Tibial artery (tissue), 4 donors: ENCODE measurements at regions not wholly inside any gene's neighbourhood (a gene's known extent, or its start where the extent isn't known, plus 50 kb on each side); places are given as distances from the start of the nearest gene placed in this dataset.

ENCODE experiments used
- DNase-seq, 2 donors: peaks; one replicate each; pipeline ENCODE4 v3.0.0-alpha.2; 2019
- H3K27ac ChIP-seq, 2 donors: fragments of 200-600 bp; sonication (generic) in 1 of 2; 1 replicate in 1 of 2; 2 replicates in 1 of 2; pipeline ENCODE4 v1.5.1; 2018 to 2019; ENCODE audit warnings: mild to moderate bottlenecking in 1 of 2
- H3K27me3 ChIP-seq, 2 donors: fragments of 200-600 bp; sonication (generic) in 1 of 2; one replicate each; pipeline versions ENCODE4 v1.5.1 to v1.6.0; 2016 to 2019
- H3K36me3 ChIP-seq, 3 donors: fragments of 200-600 bp; sonication (generic) in 2 of 3; one replicate each; pipeline ENCODE4 v1.5.1; 2016 to 2019; ENCODE audit warnings: mild to moderate bottlenecking in 2 of 3
- H3K4me1 ChIP-seq, 4 donors: fragments of 200-600 bp; sonication (generic) in 2 of 4; 1 replicate in 3 of 4; 2 replicates in 1 of 4; pipeline ENCODE4 v1.5.1; 2016 to 2019
- H3K4me3 ChIP-seq, 2 donors: fragments of 200-600 bp; sonication (generic) in 1 of 2; 1 replicate in 1 of 2; 2 replicates in 1 of 2; pipeline ENCODE4 v1.5.1; 2018 to 2019; ENCODE audit warnings: mild to moderate bottlenecking in 2 of 2
- H3K9me3 ChIP-seq, 3 donors: fragments of 200-600 bp; sonication (generic) in 1 of 3; one replicate each; pipeline ENCODE4 v1.5.1; 2016 to 2019
- CTCF ChIP-seq, 2 experiments: fragments of 200-600 bp in 1 of 2; fragments of 450-650 bp in 1 of 2; IDR thresholded peaks; one replicate each; pipeline ENCODE4 v1.5.1; 2017 to 2019; ENCODE audit warnings: antibody characterized with exemption in 2 of 2, mild to moderate bottlenecking in 1 of 2, moderate library complexity in 1 of 2
- intact Hi-C: fragments of 100-400 bp; cut with DNase I; formaldehyde crosslinking; loops from one replicate; pipeline ENCODE4 v1.15.0; 2023; ENCODE audit warnings: low total_unique reads

GRCh38 chr10:130812381-130813148 is 499.0 kb downstream of the TCERG1L start:
- no peak for DNase-seq
- Histone ChIP-seq H3K27me3 (no peaks in the 10 kb centered on the region), H3K4me3 (no peak overlapping the region), H3K36me3 (no peaks in the 10 kb centered on the region), H3K9me3 (no peaks in the 10 kb centered on the region), H3K4me1 (no peaks in the 10 kb centered on the region), H3K27ac (no peak overlapping the region)
- TF ChIP-seq CTCF (IDR thresholded peaks at IDR 0.05), result no peak
- intact Hi-C loops, result no loop called here

- no peaks in the 10 kb centered on the region for H3K4me1 ChIP-seq
- H3K36me3 ChIP-seq, result no peaks in the 10 kb centered on the region
- H3K4me3 ChIP-seq, result no peak overlapping the region
- H3K9me3 ChIP-seq, result no peaks in the 10 kb centered on the region
- no peak overlapping the region for H3K27ac ChIP-seq
- intact Hi-C loops, result no loop called here
- H3K27me3 ChIP-seq, result no peaks in the 10 kb centered on the region
- TF ChIP-seq CTCF (IDR thresholded peaks at IDR 0.05), result no peak
- DNase-seq, result no peak
Observed at GRCh38 chr10:130814610-130815009, 496.9 kb downstream of the TCERG1L start.

DNA sequence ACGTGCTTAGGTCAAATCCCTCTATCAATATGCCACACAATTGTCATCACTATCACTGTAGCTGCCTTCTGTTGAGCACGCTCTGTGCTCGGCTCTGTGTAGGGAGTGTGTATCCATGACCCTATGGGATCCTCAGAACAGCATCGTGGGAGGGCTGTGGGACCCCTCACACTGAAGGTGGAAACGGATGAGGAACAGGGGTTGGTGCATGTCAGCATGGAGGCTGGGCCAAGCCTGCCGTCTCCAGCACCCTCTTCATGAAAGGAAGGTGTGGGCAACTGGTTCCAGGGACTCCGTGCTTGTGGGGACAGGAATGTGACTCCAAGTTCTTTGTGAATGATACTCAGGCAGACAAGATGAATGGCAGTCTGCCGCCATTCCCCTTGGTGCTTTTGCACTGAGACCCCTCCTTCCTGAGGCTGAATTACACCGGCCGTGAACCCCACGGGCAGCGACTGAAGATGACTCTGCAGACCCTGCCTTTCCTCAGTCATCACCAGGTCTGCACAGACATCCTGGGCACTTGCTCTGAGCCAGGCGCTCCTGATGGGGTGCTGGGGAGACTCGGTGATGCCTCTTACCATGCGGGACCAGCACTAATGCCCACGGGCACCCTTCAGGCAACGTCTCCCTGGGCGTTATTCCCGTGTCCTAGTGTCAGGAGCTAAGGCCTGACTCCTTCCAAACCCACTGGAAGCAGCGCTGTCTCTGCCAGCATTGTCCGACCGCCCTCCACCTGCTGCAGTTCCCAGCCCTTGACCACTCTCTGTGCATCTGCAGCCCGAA is 495.2 kb downstream of the TCERG1L start:
- H3K36me3 ChIP-seq, result no peaks in the 10 kb centered on the region
- TF ChIP-seq CTCF (IDR thresholded peaks at IDR 0.05), result no peak
- H3K4me3 ChIP-seq, result no peak overlapping the region
- no peaks in the 10 kb centered on the region for H3K27me3 ChIP-seq
- DNase-seq, result no peak
- no peak overlapping the region for H3K27ac ChIP-seq
- H3K4me1 ChIP-seq, result no peaks in the 10 kb centered on the region
- intact Hi-C loops, result no loop called here
- no peaks in the 10 kb centered on the region for H3K9me3 ChIP-seq

GRCh38 chr10:130817046-130817624 is 494.4 kb downstream of the TCERG1L start:
- no peaks in the 10 kb centered on the region for H3K4me1 ChIP-seq
- H3K27ac ChIP-seq, result no peak overlapping the region
- H3K27me3 ChIP-seq, result no peaks in the 10 kb centered on the region
- no peaks in the 10 kb centered on the region for H3K36me3 ChIP-seq
- TF ChIP-seq CTCF (IDR thresholded peaks at IDR 0.05), result no peak
- H3K4me3 ChIP-seq, result no peak overlapping the region
- no peaks in the 10 kb centered on the region for H3K9me3 ChIP-seq
- intact Hi-C loops, result no loop called here
- no peak for DNase-seq

DNA sequence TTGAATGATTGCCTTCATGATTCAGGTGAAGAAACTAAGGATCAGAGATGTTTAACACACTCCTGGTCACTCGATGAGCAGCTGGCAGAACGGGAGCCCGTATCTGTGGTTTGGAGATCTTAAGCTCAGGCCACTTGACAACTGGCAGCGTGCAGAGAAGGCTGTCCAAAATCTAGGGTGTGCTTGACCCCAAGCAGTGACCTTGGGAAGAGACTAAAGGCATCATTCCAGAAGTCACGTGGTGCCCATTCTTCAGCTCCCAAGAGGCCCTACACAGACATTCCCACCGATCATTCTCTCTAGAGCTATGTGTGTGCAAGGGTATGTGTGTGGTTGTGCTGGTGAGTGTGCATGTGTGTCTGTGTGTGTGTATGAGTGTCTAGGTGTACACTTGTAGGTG is 493.8 kb downstream of the TCERG1L start:
- H3K9me3 ChIP-seq, result no peaks in the 10 kb centered on the region
- no peak for DNase-seq
- no peak for TF ChIP-seq CTCF (IDR thresholded peaks at IDR 0.05)
- intact Hi-C loops, result no loop called here
- H3K4me3 ChIP-seq, result no peak overlapping the region
- no peaks in the 10 kb centered on the region for H3K27me3 ChIP-seq
- no peaks in the 10 kb centered on the region for H3K4me1 ChIP-seq
- no peak overlapping the region for H3K27ac ChIP-seq
- no peaks in the 10 kb centered on the region for H3K36me3 ChIP-seq
